Kidney (tissue), 13 donors: ENCODE measurements at regions not wholly inside any gene's neighbourhood (a gene's known extent, or its start where the extent isn't known, plus 50 kb on each side); places are given as distances from the start of the nearest gene placed in this dataset.

Source experiments
- DNase-seq, 5 donors: peaks; one replicate each; pipeline ENCODE4 v3.0.0-alpha.2; 2013 to 2020
- FAIRE-seq: peaks from 2 replicates; lab custom pipeline; 2012; peaks lifted over from hg19 to GRCh38; lab: Jason Lieb, UNC
- H3K27ac ChIP-seq, 2 donors: one replicate each; pipeline ENCODE4 v1.7.0; 2013; ENCODE audit warnings: low read depth in 2 of 2, low read length in 2 of 2, inconsistent platforms in 1 of 2
- H3K27me3 ChIP-seq: one replicate; pipeline ENCODE4 v1.7.1; 2013; ENCODE audit warnings: low read length, inconsistent platforms; ENCODE audit not compliant: control insufficient read depth, insufficient read depth
- H3K36me3 ChIP-seq, 3 donors: one replicate each; pipeline versions ENCODE4 v1.7.0 to v1.7.1; 2013; ENCODE audit warnings: low read length in 3 of 3, control low read depth in 1 of 3, inconsistent platforms in 1 of 3; ENCODE audit not compliant: insufficient read depth in 3 of 3, control insufficient read depth in 2 of 3
- H3K4me1 ChIP-seq, 3 donors: one replicate each; pipeline versions ENCODE4 v1.7.0 to v1.7.1; 2013; ENCODE audit warnings: low read length in 3 of 3, inconsistent platforms in 1 of 3, low read depth in 1 of 3; ENCODE audit not compliant: control insufficient read depth in 2 of 3, insufficient read depth in 2 of 3
- H3K4me3 ChIP-seq, 3 donors: one replicate each; pipeline versions ENCODE4 v1.7.0 to v1.8.1; 2013; ENCODE audit warnings: low read length in 3 of 3, control low read depth in 1 of 3, inconsistent platforms in 1 of 3
- H3K9ac ChIP-seq, 3 donors: one replicate each; pipeline versions ENCODE4 v1.7.0 to v1.7.1; 2013; ENCODE audit warnings: low read length in 3 of 3, control low read depth in 1 of 3, inconsistent platforms in 1 of 3
- H3K9me3 ChIP-seq, 3 donors: one replicate each; pipeline versions ENCODE4 v1.7.0 to v1.7.1; 2013; ENCODE audit warnings: low read length in 3 of 3, control low read depth in 1 of 3, inconsistent platforms in 1 of 3; ENCODE audit not compliant: control insufficient read depth in 2 of 3, insufficient read depth in 1 of 3
- intact Hi-C: fragments of 100-400 bp; cut with DNase I; formaldehyde crosslinking; loops from one replicate; pipeline ENCODE4 v1.11.1; 2022
- TF ChIP-seq, protein P1 (sequence below): IDR thresholded peaks from 3 replicates; pipeline ENCODE4 v1.5.1; 2012; ENCODE audit warnings: mild to moderate bottlenecking, moderate library complexity, borderline replicate concordance; ENCODE audit not compliant: insufficient read depth; ENCODE audit errors: extremely low read depth
- donor health status: control.
- donor health status: control.
- donor health status: control.
- donor health status: control.
- donor health status: control.
- donor health status: DM: yes; HTN: yes; CAD: no.
- donor health status: Normal renal cell carcinoma (clear cell type).

DNA sequence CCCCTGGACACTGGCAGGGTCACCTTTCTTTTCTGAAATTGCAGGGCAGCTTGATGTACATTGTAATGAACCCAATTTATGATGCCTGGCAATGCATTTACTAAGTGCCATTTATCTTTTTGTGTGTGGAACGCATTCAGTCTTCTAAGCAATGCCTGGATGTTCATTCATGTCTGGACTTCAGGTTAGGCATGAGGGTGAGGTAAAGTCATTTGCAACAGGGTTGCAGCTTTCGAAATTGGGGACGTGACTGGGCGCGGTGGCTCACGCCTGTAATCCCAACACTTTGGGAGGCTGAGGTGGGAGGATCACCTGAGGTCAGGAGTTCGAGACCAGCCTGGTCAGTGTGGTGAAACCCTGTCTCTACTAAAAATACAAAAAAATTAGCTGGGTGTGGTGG is 134.6 kb downstream of the SOX4 start:
- intact Hi-C loops = no loop called here
- TF ChIP-seq, protein P1, sequence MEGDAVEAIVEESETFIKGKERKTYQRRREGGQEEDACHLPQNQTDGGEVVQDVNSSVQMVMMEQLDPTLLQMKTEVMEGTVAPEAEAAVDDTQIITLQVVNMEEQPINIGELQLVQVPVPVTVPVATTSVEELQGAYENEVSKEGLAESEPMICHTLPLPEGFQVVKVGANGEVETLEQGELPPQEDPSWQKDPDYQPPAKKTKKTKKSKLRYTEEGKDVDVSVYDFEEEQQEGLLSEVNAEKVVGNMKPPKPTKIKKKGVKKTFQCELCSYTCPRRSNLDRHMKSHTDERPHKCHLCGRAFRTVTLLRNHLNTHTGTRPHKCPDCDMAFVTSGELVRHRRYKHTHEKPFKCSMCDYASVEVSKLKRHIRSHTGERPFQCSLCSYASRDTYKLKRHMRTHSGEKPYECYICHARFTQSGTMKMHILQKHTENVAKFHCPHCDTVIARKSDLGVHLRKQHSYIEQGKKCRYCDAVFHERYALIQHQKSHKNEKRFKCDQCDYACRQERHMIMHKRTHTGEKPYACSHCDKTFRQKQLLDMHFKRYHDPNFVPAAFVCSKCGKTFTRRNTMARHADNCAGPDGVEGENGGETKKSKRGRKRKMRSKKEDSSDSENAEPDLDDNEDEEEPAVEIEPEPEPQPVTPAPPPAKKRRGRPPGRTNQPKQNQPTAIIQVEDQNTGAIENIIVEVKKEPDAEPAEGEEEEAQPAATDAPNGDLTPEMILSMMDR = no peak
- Histone ChIP-seq H3K9me3 (no peaks in the 10 kb centered on the region), H3K9ac (no peak overlapping the region), H3K36me3 (no peaks in the 10 kb centered on the region), H3K4me1 (no peaks in the 10 kb centered on the region), H3K27ac (no peak overlapping the region), H3K27me3 (no peaks in the 10 kb centered on the region), H3K4me3 (no peak overlapping the region)
- DNase-seq = no peak
- no peak for FAIRE-seq

DNA sequence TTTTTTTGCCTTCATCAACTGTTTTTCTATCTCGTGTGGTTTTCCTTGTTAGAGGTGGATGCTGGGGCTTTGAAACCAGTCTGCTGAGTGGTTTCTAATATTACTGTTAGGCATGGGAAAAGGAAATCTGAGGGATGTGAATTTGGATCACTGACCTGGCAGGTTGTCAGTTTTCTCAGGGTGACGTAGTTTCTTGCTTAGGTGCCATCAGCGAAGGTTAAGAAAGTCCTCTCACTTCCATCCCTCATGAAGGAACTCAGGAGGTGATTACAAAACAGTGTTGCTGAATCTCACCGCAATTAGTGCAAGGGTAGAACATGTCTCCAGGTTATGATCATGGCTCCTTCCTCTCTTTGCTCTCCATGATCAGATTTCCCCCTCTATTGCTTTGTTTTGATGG is 135.9 kb downstream of the SOX4 start:
- no peaks in the 10 kb centered on the region for H3K4me1 ChIP-seq
- no peaks in the 10 kb centered on the region for H3K27me3 ChIP-seq
- no peaks in the 10 kb centered on the region for H3K36me3 ChIP-seq
- intact Hi-C loops = no loop called here
- FAIRE-seq (no peak), DNase-seq (no peak)
- H3K4me3 ChIP-seq = no peak overlapping the region
- no peak overlapping the region for H3K27ac ChIP-seq
- TF ChIP-seq, protein P1 = no peak
- H3K9me3 ChIP-seq = no peaks in the 10 kb centered on the region
- H3K9ac ChIP-seq = no peak overlapping the region

DNA sequence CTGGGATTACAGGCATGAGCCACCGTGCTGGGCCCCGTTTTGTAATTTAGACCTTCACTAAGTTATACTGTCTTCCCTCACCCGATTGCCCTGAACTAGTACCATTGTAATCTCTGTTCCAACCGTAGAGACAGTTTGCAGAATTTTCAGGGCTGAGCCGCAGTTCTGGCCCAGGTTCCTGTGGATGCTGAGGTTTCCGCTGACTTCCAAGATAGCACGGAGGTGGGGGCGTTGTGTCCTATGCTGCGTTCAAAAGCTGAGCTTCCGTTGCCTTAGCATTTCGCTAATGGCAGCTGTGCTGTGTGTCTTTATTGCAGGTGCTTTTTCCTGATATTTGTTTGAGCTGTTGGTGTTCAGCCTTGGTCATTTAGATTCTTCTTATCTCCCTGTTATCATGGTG is 137.0 kb downstream of the SOX4 start:
- H3K27ac ChIP-seq = no peak overlapping the region
- intact Hi-C loops = no loop called here

More for the DNA sequence above, 137.0 kb downstream of the SOX4 start:
- TF ChIP-seq, protein P1 = no peak
- Histone ChIP-seq H3K27me3 (no peaks in the 10 kb centered on the region), H3K4me3 (no peak overlapping the region), H3K36me3 (no peaks in the 10 kb centered on the region), H3K9ac (no peak overlapping the region), H3K9me3 (no peaks in the 10 kb centered on the region), H3K4me1 (no peaks in the 10 kb centered on the region)
- DNase-seq = no peak
- FAIRE-seq = no peak
